MM.1S (cell line): ENCODE measurements at regions not wholly inside any gene's neighbourhood (a gene's known extent, or its start where the extent isn't known, plus 50 kb on each side); places are given as distances from the start of the nearest gene placed in this dataset.

Source experiments
- DNase-seq: peaks from one replicate; pipeline ENCODE4 v3.0.0-alpha.2; 2015
- H2AFZ ChIP-seq: fragments of 300-600 bp; sonication (generic); 2 replicates; pipeline ENCODE4 v1.6.0; 2016; ENCODE audit warnings: antibody characterized with exemption, low read length
- H3F3A ChIP-seq: fragments of 300-600 bp; sonication (generic); 2 replicates; pipeline ENCODE4 v1.6.1; 2016; ENCODE audit warnings: mild to moderate bottlenecking, antibody characterized with exemption, low read length, moderate library complexity, mixed read lengths; ENCODE audit not compliant: insufficient read depth
- H3K27ac ChIP-seq: fragments of 300-600 bp; sonication (generic); 2 replicates; pipeline ENCODE4 v1.5.1; 2016; ENCODE audit warnings: mild to moderate bottlenecking, low read length
- H3K27me3 ChIP-seq: fragments of 300-600 bp; sonication (generic); replicated peaks from 2 replicates; pipeline ENCODE4 v1.6.0; 2016; ENCODE audit warnings: low read length; ENCODE audit not compliant: insufficient read depth
- H3K36me3 ChIP-seq: fragments of 300-600 bp; sonication (generic); replicated peaks from 2 replicates; pipeline ENCODE4 v1.6.1; 2016; ENCODE audit warnings: mild to moderate bottlenecking, low read length, mixed read lengths; ENCODE audit not compliant: insufficient read depth
- H3K4me1 ChIP-seq: fragments of 300-600 bp; sonication (generic); 2 replicates; pipeline ENCODE4 v1.6.1; 2016; ENCODE audit warnings: low read length, mixed read lengths
- H3K4me2 ChIP-seq: fragments of 300-600 bp; sonication (generic); 2 replicates; pipeline ENCODE4 v1.6.0; 2016; ENCODE audit warnings: low read depth, low read length
- H3K4me3 ChIP-seq: fragments of 300-600 bp; sonication (generic); 2 replicates; pipeline ENCODE4 v1.5.1; 2016; ENCODE audit warnings: low read length, mixed read lengths
- H3K79me2 ChIP-seq: fragments of 300-600 bp; sonication (generic); 2 replicates; pipeline ENCODE4 v1.6.1; 2016; ENCODE audit warnings: mixed run types, low read length, mixed read lengths
- H3K9ac ChIP-seq: fragments of 300-600 bp; sonication (generic); 2 replicates; pipeline ENCODE4 v1.6.1; 2016; ENCODE audit warnings: low read length, mixed read lengths
- H3K9me2 ChIP-seq: fragments of 300-600 bp; sonication (generic); replicated peaks from 2 replicates; pipeline ENCODE4 v1.6.1; 2016; ENCODE audit warnings: mild to moderate bottlenecking, low read length, mixed read lengths; ENCODE audit not compliant: insufficient read depth
- H3K9me3 ChIP-seq: fragments of 300-600 bp; sonication (generic); replicated peaks from 2 replicates; pipeline ENCODE4 v1.6.1; 2016; ENCODE audit warnings: mild to moderate bottlenecking, low read length, mixed read lengths; ENCODE audit not compliant: insufficient read depth
- H4K20me1 ChIP-seq: fragments of 300-600 bp; sonication (generic); 2 replicates; pipeline ENCODE4 v1.6.1; 2016; ENCODE audit warnings: mild to moderate bottlenecking, low read length, moderate library complexity, mixed read lengths; ENCODE audit not compliant: insufficient read depth
- CTCF ChIP-seq: fragments of 300-600 bp; sonication (generic); IDR thresholded peaks from 2 replicates; pipeline ENCODE4 v1.5.1; 2016; ENCODE audit warnings: antibody characterized with exemption, low read length, mixed read lengths
- EZH2 ChIP-seq: fragments of 300-600 bp; sonication (generic); optimal IDR thresholded peaks from 2 replicates; pipeline ENCODE3; 2017; ENCODE audit warnings: low read depth, mild to moderate bottlenecking, antibody characterized with exemption, low read length, mixed read lengths
- EZH2phosphoT487 ChIP-seq: fragments of 300-600 bp; sonication (generic); IDR thresholded peaks from 2 replicates; pipeline ENCODE4 v1.6.1; 2018; ENCODE audit warnings: antibody characterized with exemption, low read length

DNA sequence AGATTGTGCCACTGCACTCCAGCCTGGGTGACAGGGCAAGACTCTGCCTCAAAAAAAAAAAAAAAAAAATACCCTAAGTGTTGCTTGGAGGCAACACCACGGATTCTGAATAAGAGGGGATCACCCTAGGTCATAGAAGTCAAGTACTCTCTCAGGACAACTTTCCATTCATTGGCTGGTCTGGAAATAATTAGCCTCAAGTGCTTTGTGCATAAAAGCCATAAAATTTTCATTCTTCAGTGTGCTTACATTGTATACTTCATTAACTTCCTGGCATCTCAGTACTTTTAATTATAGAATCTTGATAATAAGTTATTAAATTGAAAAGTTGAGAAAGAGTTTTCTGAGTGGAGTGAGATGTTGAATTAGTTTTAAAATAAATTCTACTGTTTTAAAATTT is 876.1 kb upstream of the FAM98A start:
- Histone ChIP-seq H3F3A (no peaks in the 10 kb centered on the region), H4K20me1 (no peaks in the 10 kb centered on the region), H3K36me3 (no peaks in the 10 kb centered on the region), H3K9ac (no peak overlapping the region), H3K79me2 (no peaks in the 10 kb centered on the region), H3K9me2 (no peaks in the 10 kb centered on the region), H3K4me1 (no peaks in the 10 kb centered on the region), H2AFZ (no peak overlapping the region), H3K9me3 (no peaks in the 10 kb centered on the region; the same call in 1 of the 2 replicates), H3K27me3 (no peaks in the 10 kb centered on the region), H3K4me3 (no peak overlapping the region), H3K4me2 (no peak overlapping the region), H3K27ac (no peak overlapping the region)
- DNase-seq = no peak
- TF ChIP-seq CTCF (no peak), EZH2 (no peak), EZH2phosphoT487 (no peak)

GRCh38 chr2:34474646-34475045 is 875.5 kb upstream of the FAM98A start:
- Histone ChIP-seq H3K27me3 (no peaks in the 10 kb centered on the region), H3K9me3 (no peaks in the 10 kb centered on the region), H4K20me1 (no peaks in the 10 kb centered on the region), H3K9me2 (no peaks in the 10 kb centered on the region), H3K79me2 (no peaks in the 10 kb centered on the region), H3K27ac (no peak overlapping the region), H2AFZ (no peak overlapping the region), H3K4me2 (no peak overlapping the region), H3K4me3 (no peak overlapping the region), H3F3A (no peaks in the 10 kb centered on the region), H3K9ac (no peak overlapping the region), H3K36me3 (no peaks in the 10 kb centered on the region), H3K4me1 (no peaks in the 10 kb centered on the region)
- no peak for TF ChIP-seq EZH2
- TF ChIP-seq CTCF = no peak
- no peak for TF ChIP-seq EZH2phosphoT487
- DNase-seq = no peak

- no peaks in the 10 kb centered on the region for H3K79me2 ChIP-seq
- H3K4me2 ChIP-seq = no peak overlapping the region
- no peak overlapping the region for H2AFZ ChIP-seq
- H3K9me2 ChIP-seq = no peaks in the 10 kb centered on the region
- no peaks in the 10 kb centered on the region for H3K4me1 ChIP-seq
- no peak for DNase-seq
- H3K27me3 ChIP-seq = no peaks in the 10 kb centered on the region
- H3F3A ChIP-seq = no peaks in the 10 kb centered on the region
- H3K9ac ChIP-seq = no peak overlapping the region
- no peak overlapping the region for H3K27ac ChIP-seq
- no peaks in the 10 kb centered on the region for H3K36me3 ChIP-seq
- H4K20me1 ChIP-seq = no peaks in the 10 kb centered on the region
- no peaks in the 10 kb centered on the region for H3K9me3 ChIP-seq
- no peak for TF ChIP-seq EZH2phosphoT487
- H3K4me3 ChIP-seq = no peak overlapping the region
Observed at GRCh38 chr2:34447097-34447496, 848.0 kb upstream of the FAM98A start.

DNA sequence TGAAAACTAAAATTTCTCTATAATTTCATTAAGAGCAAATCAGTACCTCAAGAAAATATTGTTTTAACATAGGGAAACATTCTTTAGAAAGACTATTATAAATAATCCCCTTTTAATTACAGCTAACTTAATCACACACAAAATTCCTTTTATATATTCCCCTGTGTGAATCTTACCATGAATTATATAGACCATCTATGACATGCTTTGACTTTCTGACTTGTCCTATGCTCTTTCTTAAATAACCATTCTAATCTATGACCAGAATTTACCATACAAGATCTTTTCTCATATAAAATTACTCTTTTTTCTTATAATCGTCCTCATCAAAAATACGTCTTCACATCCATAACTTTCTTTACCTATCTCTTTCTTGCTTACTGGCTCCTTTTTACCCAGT is 824.2 kb upstream of the FAM98A start:
- no peak for DNase-seq
- Histone ChIP-seq H3K9me2 (no peaks in the 10 kb centered on the region), H3K4me1 (no peaks in the 10 kb centered on the region), H3K4me2 (no peak overlapping the region), H3K27ac (no peak overlapping the region), H3K9ac (no peak overlapping the region), H3K9me3 (no peaks in the 10 kb centered on the region), H3K4me3 (no peak overlapping the region), H3K36me3 (no peaks in the 10 kb centered on the region), H3F3A (no peaks in the 10 kb centered on the region), H2AFZ (no peak overlapping the region), H4K20me1 (no peaks in the 10 kb centered on the region), H3K27me3 (no peaks in the 10 kb centered on the region), H3K79me2 (no peaks in the 10 kb centered on the region)
- TF ChIP-seq EZH2phosphoT487 = no peak
- TF ChIP-seq CTCF = no peak
- no peak for TF ChIP-seq EZH2
